ENCODE measurements at regions not wholly inside any gene's neighbourhood (a gene's known extent, or its start where the extent isn't known, plus 50 kb on each side); places are given as distances from the start of the nearest gene placed in this dataset.
"Not testable (repeated sequence)": the region's sequence is repeated elsewhere in the genome, so short reads cannot be mapped to it uniquely, and the experiment has no call there.

- DNase-seq, result no peak
Observed at GRCh38 chr2:76252704-76253103, 542.0 kb upstream of the GCFC2 start.

GRCh38 chr2:76251342-76251741 lies 540.6 kb upstream of the GCFC2 start:
- DNase-seq, result no peak

- no peak for DNase-seq
Observed at GRCh38 chr2:76247006-76247405, 536.3 kb upstream of the GCFC2 start.

- no peak for DNase-seq
Observed at GRCh38 chr2:76211991-76212985, 501.6 kb upstream of the GCFC2 start.

GRCh38 chr2:76210551-76210950 lies 499.8 kb upstream of the GCFC2 start:
- no peak for DNase-seq

- no peak for DNase-seq
Observed at GRCh38 chr2:76204048-76204447, 493.3 kb upstream of the GCFC2 start.

- DNase-seq, result no peak
Observed at GRCh38 chr2:76202866-76203265, 492.2 kb upstream of the GCFC2 start.

GRCh38 chr2:76197842-76198448 lies 487.2 kb upstream of the GCFC2 start:
- DNase-seq, result no peak

GRCh38 chr2:76197428-76197827 lies 486.7 kb upstream of the GCFC2 start:
- DNase-seq, result no peak

GRCh38 chr2:76194031-76194775 lies 483.5 kb upstream of the GCFC2 start:
- DNase-seq, result no peak

GRCh38 chr2:76193089-76193488 lies 482.4 kb upstream of the GCFC2 start:
- DNase-seq, result no peak

GRCh38 chr2:76188334-76189008 lies 477.8 kb upstream of the GCFC2 start:
- DNase-seq, result no peak

- DNase-seq, result no peak
Observed at GRCh38 chr2:76187415-76187814, 476.7 kb upstream of the GCFC2 start.

GRCh38 chr2:76180676-76181075 lies 470.0 kb upstream of the GCFC2 start:
- DNase-seq, result no peak

- no peak for DNase-seq
Observed at GRCh38 chr2:76178610-76179009, 467.9 kb upstream of the GCFC2 start.

- DNase-seq, result no peak
Observed at GRCh38 chr2:76175295-76175694, 464.6 kb upstream of the GCFC2 start.

GRCh38 chr2:76174505-76174904 lies 463.8 kb upstream of the GCFC2 start:
- no peak for DNase-seq

- not testable (repeated sequence) for DNase-seq
Observed at GRCh38 chr2:76173206-76173605, 462.5 kb upstream of the GCFC2 start.

- DNase-seq, result not testable (repeated sequence)
Observed at GRCh38 chr2:76172154-76172595, 461.5 kb upstream of the GCFC2 start.

- no peak for DNase-seq
Observed at GRCh38 chr2:76170856-76171255, 460.1 kb upstream of the GCFC2 start.

- no peak for DNase-seq
Observed at GRCh38 chr2:76170009-76170384, 459.3 kb upstream of the GCFC2 start.

- no peak for DNase-seq
Observed at GRCh38 chr2:76169276-76170008, 458.7 kb upstream of the GCFC2 start.

All from NCI-H2171 (cell line).